Activated T-helper 9 cell treated with anti-CD3 and anti-CD28 coated beads, Interleukin-2, amount 50 U/mL, for 16 hours (primary cell): ENCODE measurements at regions not wholly inside any gene's neighbourhood (a gene's known extent, or its start where the extent isn't known, plus 50 kb on each side); places are given as distances from the start of the nearest gene placed in this dataset.

Source experiments
- DNase-seq: peaks from one replicate; pipeline ENCODE4 v3.0.0-alpha.2; 2020; ENCODE audit warnings: low read depth

- no peak for DNase-seq
Observed at GRCh38 chr20:23205611-23206041, 119.5 kb upstream of the CD93 start.

GRCh38 chr20:23205211-23205610, 119.1 kb upstream of the CD93 start:
- no peak for DNase-seq

- no peak for DNase-seq
Observed at GRCh38 chr20:23203951-23204730, 118.0 kb upstream of the CD93 start.

DNA sequence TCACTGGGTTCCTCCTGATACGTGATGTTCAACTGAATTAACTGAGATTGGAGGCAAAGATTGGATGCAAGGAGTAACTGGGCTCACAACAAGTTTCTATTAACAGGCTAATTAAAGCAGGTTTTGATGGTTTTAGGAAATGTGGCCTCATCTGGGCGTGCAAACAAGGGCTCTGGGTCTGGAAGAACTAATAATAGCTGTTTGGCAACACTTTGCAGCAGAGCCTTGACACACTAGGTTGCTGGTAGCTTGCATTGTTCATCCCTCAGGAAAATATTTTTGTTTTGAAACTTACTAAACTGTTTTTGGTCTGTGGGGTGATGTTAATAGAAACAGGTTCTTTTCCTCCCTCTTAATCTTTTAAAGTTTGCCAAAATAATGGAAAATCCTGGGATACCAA, 117.2 kb upstream of the CD93 start:
- DNase-seq: no peak

GRCh38 chr20:23201658-23202057, 115.5 kb upstream of the CD93 start:
- DNase-seq: no peak

GRCh38 chr20:23200914-23201313, 114.8 kb upstream of the CD93 start:
- no peak for DNase-seq

DNA sequence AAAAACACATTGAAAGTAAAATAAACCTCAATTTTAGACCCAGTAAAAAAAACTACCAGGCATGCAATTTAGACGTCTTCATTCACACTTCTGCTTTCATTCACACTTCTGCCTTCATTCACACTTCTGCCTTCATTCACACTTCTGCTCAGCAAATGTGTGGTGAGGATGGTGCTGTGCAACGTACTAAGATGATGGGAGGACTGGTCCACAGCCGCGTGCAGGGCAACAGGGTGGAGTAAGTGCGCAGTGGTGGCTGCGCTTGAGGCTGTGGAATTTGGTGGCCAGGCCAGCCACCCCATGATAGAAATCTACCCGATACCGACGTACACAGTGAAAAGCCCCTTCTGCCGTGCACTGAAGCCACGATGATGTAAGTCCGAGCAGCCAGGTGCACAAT, 114.3 kb upstream of the CD93 start:
- DNase-seq: no peak

- DNase-seq: no peak
Observed at GRCh38 chr20:23199356-23199755, 113.2 kb upstream of the CD93 start.

DNA sequence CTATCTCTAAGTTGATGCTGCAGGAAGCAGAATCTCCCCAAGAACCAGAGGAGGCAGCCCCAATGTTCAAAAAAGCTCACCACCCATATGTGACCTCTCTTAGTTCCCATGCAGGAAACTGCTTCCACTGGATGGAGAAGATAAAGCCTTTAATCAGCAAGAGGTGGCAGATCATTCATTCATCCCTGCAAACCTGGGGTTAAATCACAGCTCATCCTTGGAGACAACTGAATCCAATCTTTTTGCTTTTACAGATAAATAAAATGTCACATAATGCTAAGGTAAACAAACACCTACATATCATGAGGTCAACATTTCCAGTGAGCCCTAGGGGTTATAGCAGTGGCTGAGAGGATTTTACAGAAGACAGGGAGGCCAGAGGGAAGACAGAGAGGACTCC, 112.7 kb upstream of the CD93 start:
- no peak for DNase-seq

- no peak for DNase-seq
Observed at GRCh38 chr20:23197836-23198235, 111.7 kb upstream of the CD93 start.

DNA sequence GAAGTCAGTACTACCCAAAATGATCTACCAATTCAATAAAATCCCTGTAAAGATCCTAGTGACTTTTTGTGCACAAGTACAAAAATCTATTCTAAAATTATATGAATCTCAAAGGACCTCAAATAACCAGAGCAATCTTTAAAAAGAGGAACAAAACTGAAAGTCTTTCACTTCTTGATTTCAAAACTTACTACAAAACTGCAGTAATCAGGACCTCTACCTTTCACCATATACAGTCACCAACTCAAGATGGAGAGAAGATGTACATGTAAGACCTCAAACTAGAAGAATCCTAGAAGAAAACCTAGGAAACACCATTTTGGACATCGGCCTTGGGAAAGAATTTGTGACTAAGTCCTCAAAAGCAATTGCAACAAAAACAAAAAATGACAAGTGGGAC, 109.5 kb upstream of the CD93 start:
- no peak for DNase-seq

DNA sequence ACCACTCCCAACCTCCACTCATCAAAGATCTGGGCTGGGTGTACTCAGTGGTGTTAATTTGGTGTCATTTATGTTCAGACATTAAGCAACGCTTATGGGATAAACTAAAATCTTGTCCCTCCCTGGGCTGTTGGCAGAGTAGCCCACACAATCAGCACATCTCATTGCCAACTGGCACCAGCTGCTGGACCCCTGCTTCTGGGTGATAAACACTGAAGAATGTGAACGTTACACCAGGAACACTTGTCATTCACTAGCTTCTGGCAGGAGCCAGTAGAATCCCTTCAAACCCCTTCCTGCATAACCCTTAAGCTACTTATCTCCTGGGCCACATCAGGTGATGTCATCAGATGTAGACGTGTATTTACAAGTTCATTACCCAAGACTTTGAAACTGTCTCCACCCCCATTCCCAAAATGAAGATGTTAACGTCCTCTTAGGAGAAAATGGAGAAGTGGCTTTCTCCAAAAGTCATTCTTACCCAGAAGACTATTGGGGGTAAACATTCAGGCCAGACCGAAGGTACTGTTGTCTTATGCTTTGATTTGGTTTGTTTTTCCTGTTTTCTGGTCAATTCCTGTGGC, 107.8 kb upstream of the CD93 start:
- DNase-seq: no peak

DNA sequence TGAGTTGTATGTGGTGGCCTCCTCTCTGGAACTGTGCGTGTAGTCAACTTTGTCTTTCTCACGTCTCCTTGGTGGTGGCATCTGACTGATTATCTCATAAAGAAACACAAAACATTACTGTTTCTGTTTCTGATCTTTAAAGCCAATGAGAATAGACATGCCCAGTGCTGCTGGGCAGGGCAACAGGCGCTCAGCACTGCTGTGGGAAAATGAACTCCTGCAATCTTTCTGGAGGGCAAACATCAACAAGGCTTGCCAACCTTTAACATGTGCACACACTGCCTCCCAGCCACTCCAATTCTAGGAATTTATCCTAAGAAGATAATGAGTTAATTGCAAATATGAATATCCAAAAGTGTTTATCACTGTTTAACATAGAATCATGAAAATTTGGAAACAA, 106.3 kb upstream of the CD93 start:
- DNase-seq: no peak

DNA sequence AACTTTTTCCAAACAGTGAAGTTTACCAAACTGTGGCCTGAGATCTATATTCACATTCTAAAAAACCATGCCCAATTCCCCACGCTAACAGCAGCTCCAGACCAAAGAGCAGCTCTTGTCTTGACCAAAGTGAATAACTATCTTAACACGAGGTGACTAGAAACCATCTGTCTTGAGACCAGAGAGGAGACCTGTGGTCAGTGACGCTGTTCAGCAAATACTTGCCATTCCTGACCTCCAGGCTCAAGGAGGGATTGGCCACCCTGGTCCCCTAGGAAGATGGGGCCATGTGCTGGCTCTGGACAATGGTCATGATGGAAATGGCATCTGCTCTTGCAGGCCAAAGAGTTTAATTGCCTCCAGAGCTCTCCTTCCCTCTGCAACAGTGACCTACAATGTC, 104.4 kb upstream of the CD93 start:
- no peak for DNase-seq

DNA sequence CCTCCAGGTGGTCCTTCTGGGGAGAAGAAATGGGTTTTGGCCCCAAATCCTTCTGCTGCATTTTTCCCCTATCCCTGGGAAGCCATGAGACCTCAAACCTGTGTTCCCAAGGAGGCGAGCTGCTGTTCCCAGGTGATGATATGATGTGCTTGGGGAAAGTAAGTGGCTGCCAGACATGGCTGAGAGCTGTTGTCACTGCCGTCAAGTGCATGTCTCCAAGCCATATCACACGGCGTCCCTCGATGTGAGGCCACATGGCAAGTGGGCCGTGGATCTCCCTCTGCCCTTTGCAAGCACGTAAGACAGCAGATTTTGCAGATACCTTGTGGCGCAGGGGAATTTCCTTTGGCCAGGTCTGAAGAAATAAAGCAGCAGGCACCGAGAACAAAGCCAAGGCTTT, 103.7 kb upstream of the CD93 start:
- DNase-seq: no peak

- DNase-seq: no peak
Observed at GRCh38 chr20:23189341-23189740, 103.2 kb upstream of the CD93 start.

GRCh38 chr20:23188377-23189169, 102.4 kb upstream of the CD93 start:
- no peak for DNase-seq

DNA sequence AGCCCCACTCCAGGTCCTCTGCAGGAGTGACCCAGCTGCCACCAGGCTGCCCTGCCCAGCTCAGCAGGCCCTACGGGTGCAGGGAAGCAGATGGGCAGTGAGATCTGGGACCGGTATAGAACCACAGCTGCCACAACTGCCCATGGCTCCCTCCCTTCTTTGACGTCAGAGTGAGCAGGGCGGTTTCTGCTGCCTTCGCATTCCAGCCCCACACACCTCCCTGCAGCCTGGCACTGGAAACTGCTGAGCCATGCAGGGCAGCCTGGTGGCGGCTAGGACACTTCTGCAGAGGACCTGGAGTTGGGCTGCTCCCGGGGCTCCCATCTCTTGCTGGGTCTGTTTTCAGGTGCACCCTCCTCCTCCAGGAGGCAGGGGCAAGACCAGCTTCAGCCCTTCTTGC, 101.6 kb upstream of the CD93 start:
- no peak for DNase-seq

- DNase-seq: no peak
Observed at GRCh38 chr20:23186808-23187207, 100.7 kb upstream of the CD93 start.

DNA sequence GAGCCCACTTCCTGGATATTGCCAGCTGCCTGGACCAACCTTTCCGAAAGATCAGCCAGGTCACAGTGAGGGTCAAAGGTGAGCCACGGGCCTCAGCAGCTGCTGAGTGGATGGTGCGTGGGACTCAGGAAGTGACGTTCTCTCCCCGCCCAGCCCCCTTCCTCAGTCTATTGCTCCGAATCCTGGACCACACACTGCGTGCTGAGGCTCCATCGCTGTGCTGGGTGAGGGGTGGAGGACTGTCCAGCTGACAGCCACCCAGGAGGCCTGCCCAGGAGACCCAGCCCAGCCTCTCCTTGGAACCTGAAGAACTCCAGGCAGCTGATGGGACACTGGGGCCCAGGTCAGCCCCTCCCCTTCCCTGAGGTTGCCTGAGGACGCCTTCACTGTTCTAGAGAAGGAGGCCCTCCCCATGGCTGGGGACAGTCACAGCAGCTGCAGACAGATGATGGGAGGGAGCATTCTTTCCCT, 94.4 kb upstream of the CD93 start:
- DNase-seq: no peak

- no peak for DNase-seq
Observed at GRCh38 chr20:23179766-23180403, 93.8 kb upstream of the CD93 start.

DNA sequence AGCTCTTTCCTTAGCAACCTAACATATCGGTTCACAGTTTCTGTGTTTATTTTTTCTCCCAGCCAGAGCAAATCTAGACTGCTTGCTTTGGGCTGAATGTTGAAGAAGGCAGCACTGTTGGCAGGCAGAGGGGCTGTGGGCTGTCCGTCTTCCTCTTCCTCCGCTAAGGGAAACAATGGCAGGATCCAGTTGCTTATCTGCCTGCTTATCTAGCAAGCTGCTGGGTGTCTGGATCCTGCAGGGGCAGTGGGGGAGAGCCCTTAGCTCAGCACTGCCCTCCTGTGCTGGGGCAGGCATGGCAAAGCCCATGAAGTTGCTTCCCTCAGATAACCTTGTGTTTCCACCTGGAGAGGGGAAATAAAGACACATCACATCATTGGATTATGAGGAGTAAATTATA, 92.7 kb upstream of the CD93 start:
- no peak for DNase-seq

DNA sequence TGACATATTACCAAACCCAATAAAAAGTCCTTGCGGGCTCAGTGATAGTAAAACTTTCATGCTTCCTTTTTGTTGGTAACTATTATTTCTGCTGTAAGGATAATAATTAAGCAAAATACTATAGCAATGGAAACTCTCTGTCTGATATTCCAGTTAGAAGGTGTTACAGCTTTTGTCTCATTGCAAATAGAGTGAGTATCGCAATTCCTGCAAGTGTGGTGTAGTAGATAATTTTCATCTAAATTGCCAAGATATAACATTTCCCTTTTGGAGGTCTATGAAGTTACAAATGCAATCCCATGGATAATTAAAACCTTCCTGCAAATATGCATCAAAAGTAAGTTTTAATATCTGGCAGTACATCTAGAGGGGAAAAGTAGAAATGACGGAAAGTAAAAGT, 88.7 kb upstream of the CD93 start:
- no peak for DNase-seq
